ENCODE measurements at regions not wholly inside any gene's neighbourhood (a gene's known extent, or its start where the extent isn't known, plus 50 kb on each side); places are given as distances from the start of the nearest gene placed in this dataset.

DNA sequence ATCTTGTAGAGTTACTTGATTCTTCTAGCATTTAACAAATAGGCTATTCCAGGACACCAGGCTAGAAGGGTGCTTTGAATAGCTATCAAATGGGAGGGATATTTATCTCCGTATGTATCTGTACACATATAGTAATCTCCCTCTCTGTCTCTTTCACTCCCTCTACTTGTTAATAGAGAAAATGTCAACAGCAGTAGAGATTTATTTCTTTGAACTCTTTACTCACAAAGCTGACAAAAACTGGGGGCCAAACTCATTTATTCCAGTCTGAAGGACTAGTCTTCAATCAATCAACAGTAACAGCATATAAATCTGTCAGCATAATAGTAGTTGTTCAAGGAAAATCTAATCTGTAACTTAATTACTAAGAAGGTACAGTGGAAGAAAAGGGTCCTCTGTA, 78.2 kb upstream of the FER start:
- TF ChIP-seq, protein P1, sequence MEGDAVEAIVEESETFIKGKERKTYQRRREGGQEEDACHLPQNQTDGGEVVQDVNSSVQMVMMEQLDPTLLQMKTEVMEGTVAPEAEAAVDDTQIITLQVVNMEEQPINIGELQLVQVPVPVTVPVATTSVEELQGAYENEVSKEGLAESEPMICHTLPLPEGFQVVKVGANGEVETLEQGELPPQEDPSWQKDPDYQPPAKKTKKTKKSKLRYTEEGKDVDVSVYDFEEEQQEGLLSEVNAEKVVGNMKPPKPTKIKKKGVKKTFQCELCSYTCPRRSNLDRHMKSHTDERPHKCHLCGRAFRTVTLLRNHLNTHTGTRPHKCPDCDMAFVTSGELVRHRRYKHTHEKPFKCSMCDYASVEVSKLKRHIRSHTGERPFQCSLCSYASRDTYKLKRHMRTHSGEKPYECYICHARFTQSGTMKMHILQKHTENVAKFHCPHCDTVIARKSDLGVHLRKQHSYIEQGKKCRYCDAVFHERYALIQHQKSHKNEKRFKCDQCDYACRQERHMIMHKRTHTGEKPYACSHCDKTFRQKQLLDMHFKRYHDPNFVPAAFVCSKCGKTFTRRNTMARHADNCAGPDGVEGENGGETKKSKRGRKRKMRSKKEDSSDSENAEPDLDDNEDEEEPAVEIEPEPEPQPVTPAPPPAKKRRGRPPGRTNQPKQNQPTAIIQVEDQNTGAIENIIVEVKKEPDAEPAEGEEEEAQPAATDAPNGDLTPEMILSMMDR (IDR thresholded peaks at IDR 0.05): no peak
- TF ChIP-seq POLR2A (IDR thresholded peaks at IDR 0.05) (no peak), POLR2AphosphoS5 (IDR thresholded peaks at IDR 0.05) (no peak)
